ENCODE measurements at regions not wholly inside any gene's neighbourhood (a gene's known extent, or its start where the extent isn't known, plus 50 kb on each side); places are given as distances from the start of the nearest gene placed in this dataset.

- FAIRE-seq = no peak
Observed at GRCh38 chr10:107619139-107619538, 454.6 kb upstream of the SORCS1 start.

DNA sequence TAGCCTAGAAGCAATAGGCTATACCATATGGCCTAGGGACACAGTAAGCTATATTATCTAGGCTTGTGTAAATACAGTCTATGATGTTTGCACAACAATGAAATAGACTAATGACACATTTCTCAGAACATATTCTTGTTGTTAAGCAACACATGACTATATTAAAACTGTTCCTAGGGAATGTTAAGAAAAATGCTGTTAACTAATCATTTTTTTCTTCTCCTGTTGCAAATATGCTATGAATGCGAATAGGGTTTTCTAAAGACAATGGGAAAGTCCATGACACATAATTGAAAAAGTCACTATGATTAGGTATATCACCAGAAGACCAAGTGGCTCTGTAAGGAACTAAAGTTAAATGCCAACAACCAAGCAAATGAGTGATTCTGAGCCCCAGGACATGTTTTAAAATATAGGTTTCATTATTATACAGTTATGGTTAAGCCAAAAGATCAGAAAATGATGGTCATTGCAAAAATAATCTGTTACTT lies 454.0 kb upstream of the SORCS1 start:
- no peak for DNase-seq (ENCODE audit: insufficient read length, low spot score)
- TF ChIP-seq TAF1 (IDR thresholded peaks at IDR 0.05; ENCODE audit: low read depth, low read length) (no peak), POLR2A (IDR thresholded peaks at IDR 0.05; ENCODE audit: low read depth, low read length) (no peak), POU2F2 (IDR thresholded peaks at IDR 0.05; ENCODE audit: low read depth, low read length) (no peak), PAX5 (IDR thresholded peaks at IDR 0.05; ENCODE audit: insufficient read depth, low read length, severe bottlenecking) (no peak), POLR2AphosphoS5 (IDR thresholded peaks at IDR 0.05; ENCODE audit: low read depth, low read length) (no peak), SPI1 (IDR thresholded peaks at IDR 0.05; ENCODE audit: low read depth, low read length) (no peak)
- no peak for FAIRE-seq

More at GRCh38 chr10:107619139-107619538, 454.6 kb upstream of the SORCS1 start:
- no peak for DNase-seq (ENCODE audit: insufficient read length, low spot score)
- TF ChIP-seq POLR2AphosphoS5 (IDR thresholded peaks at IDR 0.05; ENCODE audit: low read depth, low read length) (no peak), PAX5 (IDR thresholded peaks at IDR 0.05; ENCODE audit: insufficient read depth, low read length, severe bottlenecking) (no peak), POU2F2 (IDR thresholded peaks at IDR 0.05; ENCODE audit: low read depth, low read length) (no peak), TAF1 (IDR thresholded peaks at IDR 0.05; ENCODE audit: low read depth, low read length) (no peak), POLR2A (IDR thresholded peaks at IDR 0.05; ENCODE audit: low read depth, low read length) (no peak), SPI1 (IDR thresholded peaks at IDR 0.05; ENCODE audit: low read depth, low read length) (no peak)

- FAIRE-seq (no peak), DNase-seq (ENCODE audit: insufficient read length, low spot score) (no peak)
- TF ChIP-seq SPI1 (IDR thresholded peaks at IDR 0.05; ENCODE audit: low read depth, low read length) (no peak), POLR2A (IDR thresholded peaks at IDR 0.05; ENCODE audit: low read depth, low read length) (no peak)
Observed at GRCh38 chr10:107616463-107617410, 452.2 kb upstream of the SORCS1 start.

- TF ChIP-seq SPI1 (IDR thresholded peaks at IDR 0.05; ENCODE audit: low read depth, low read length) (no peak), POU2F2 (IDR thresholded peaks at IDR 0.05; ENCODE audit: low read depth, low read length) (no peak), POLR2A (IDR thresholded peaks at IDR 0.05; ENCODE audit: low read depth, low read length) (no peak), PAX5 (IDR thresholded peaks at IDR 0.05; ENCODE audit: insufficient read depth, low read length, severe bottlenecking) (no peak), TAF1 (IDR thresholded peaks at IDR 0.05; ENCODE audit: low read depth, low read length) (no peak), POLR2AphosphoS5 (IDR thresholded peaks at IDR 0.05; ENCODE audit: low read depth, low read length) (no peak)
- FAIRE-seq (no peak), DNase-seq (ENCODE audit: insufficient read length, low spot score) (no peak)
Observed at GRCh38 chr10:107616031-107616430, 451.5 kb upstream of the SORCS1 start.

- DNase-seq (ENCODE audit: insufficient read length, low spot score) = no peak
- no peak for FAIRE-seq
- TF ChIP-seq PAX5 (IDR thresholded peaks at IDR 0.05; ENCODE audit: insufficient read depth, low read length, severe bottlenecking) (no peak), SPI1 (IDR thresholded peaks at IDR 0.05; ENCODE audit: low read depth, low read length) (no peak), POLR2A (IDR thresholded peaks at IDR 0.05; ENCODE audit: low read depth, low read length) (no peak)
Observed at GRCh38 chr10:107614939-107615685, 450.6 kb upstream of the SORCS1 start.

- no peak for DNase-seq (ENCODE audit: insufficient read length, low spot score)
- TF ChIP-seq SPI1 (IDR thresholded peaks at IDR 0.05; ENCODE audit: low read depth, low read length) (no peak), TAF1 (IDR thresholded peaks at IDR 0.05; ENCODE audit: low read depth, low read length) (no peak), POLR2A (IDR thresholded peaks at IDR 0.05; ENCODE audit: low read depth, low read length) (no peak), POLR2AphosphoS5 (IDR thresholded peaks at IDR 0.05; ENCODE audit: low read depth, low read length) (no peak)
- no peak for FAIRE-seq
Observed at GRCh38 chr10:107611115-107611514, 446.6 kb upstream of the SORCS1 start.

DNA sequence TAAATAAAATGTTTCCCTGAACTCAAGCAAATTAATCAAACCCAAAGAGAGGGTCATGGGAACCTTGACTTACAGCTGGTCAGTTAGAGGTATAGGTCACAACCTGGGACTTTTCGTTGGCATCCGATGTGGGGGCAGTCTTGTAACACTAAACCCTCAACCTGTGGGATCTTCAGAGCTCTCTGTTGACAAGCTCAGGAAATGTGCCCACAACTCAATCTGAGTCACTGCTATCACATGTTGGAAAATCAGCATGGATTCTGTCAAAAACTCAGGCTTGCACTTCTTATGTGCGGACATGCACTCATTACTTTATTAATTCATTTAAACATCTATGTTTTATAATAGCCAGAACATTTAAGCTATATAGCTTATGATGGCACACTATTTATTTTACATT lies 424.6 kb upstream of the SORCS1 start:
- DNase-seq (ENCODE audit: insufficient read length, low spot score) = no peak

GRCh38 chr10:107585630-107586029 lies 421.1 kb upstream of the SORCS1 start:
- FAIRE-seq (no peak), DNase-seq (ENCODE audit: insufficient read length, low spot score) (no peak)
- no peak for TF ChIP-seq SPI1 (IDR thresholded peaks at IDR 0.05; ENCODE audit: low read depth, low read length)

More for the DNA sequence above, 424.6 kb upstream of the SORCS1 start:
- no peak for TF ChIP-seq TAF1 (IDR thresholded peaks at IDR 0.05; ENCODE audit: low read depth, low read length)
- no peak for TF ChIP-seq SPI1 (IDR thresholded peaks at IDR 0.05; ENCODE audit: low read depth, low read length)
- TF ChIP-seq PAX5 (IDR thresholded peaks at IDR 0.05; ENCODE audit: insufficient read depth, low read length, severe bottlenecking) = no peak
- no peak for TF ChIP-seq POLR2AphosphoS5 (IDR thresholded peaks at IDR 0.05; ENCODE audit: low read depth, low read length)
- TF ChIP-seq POLR2A (IDR thresholded peaks at IDR 0.05; ENCODE audit: low read depth, low read length) = no peak
- no peak for TF ChIP-seq POU2F2 (IDR thresholded peaks at IDR 0.05; ENCODE audit: low read depth, low read length)
- no peak for FAIRE-seq

GRCh38 chr10:107583974-107584373 lies 419.5 kb upstream of the SORCS1 start:
- FAIRE-seq (no peak), DNase-seq (ENCODE audit: insufficient read length, low spot score) (no peak)
- TF ChIP-seq SPI1 (IDR thresholded peaks at IDR 0.05; ENCODE audit: low read depth, low read length) = no peak
- TF ChIP-seq POLR2AphosphoS5 (IDR thresholded peaks at IDR 0.05; ENCODE audit: low read depth, low read length) = no peak
- no peak for TF ChIP-seq POU2F2 (IDR thresholded peaks at IDR 0.05; ENCODE audit: low read depth, low read length)
- TF ChIP-seq PAX5 (IDR thresholded peaks at IDR 0.05; ENCODE audit: insufficient read depth, low read length, severe bottlenecking) = no peak
- no peak for TF ChIP-seq TAF1 (IDR thresholded peaks at IDR 0.05; ENCODE audit: low read depth, low read length)
- no peak for TF ChIP-seq POLR2A (IDR thresholded peaks at IDR 0.05; ENCODE audit: low read depth, low read length)
